Lung (tissue), 11 donors: ENCODE measurements at regions not wholly inside any gene's neighbourhood (a gene's known extent, or its start where the extent isn't known, plus 50 kb on each side); places are given as distances from the start of the nearest gene placed in this dataset.
A peak's percentile ranks its signal among the peaks of the same experiment; 100 is the strongest.

Experiments
- ATAC-seq: fragments of 200-7000 bp; cut with Tn5 transposase; one replicate; pipeline ENCODE4 v1.9.1; 2020; ENCODE audit warnings: moderate number of reproducible peaks; ENCODE audit not compliant: insufficient read depth, low FRiP score
- DNase-seq, 3 donors: peaks; one replicate each; pipeline ENCODE4 v3.0.0-alpha.2; 2013 to 2017
- H3K27ac ChIP-seq, 2 donors: one replicate each; pipeline ENCODE4 v1.5.1; 2013; ENCODE audit warnings: mild to moderate bottlenecking in 2 of 2, moderate library complexity in 2 of 2, control low read depth in 1 of 2, inconsistent platforms in 1 of 2, low read depth in 1 of 2, low read length in 1 of 2
- H3K27me3 ChIP-seq, 3 donors: one replicate each; pipeline ENCODE4 v1.5.1; 2013; ENCODE audit warnings: low read length in 2 of 3; ENCODE audit not compliant: control insufficient read depth in 3 of 3, insufficient read depth in 3 of 3
- H3K36me3 ChIP-seq, 4 donors: one replicate each; pipeline ENCODE4 v1.5.1; 2013; ENCODE audit warnings: low read length in 4 of 4, mild to moderate bottlenecking in 1 of 4, moderate library complexity in 1 of 4; ENCODE audit not compliant: control insufficient read depth in 4 of 4, insufficient read depth in 4 of 4
- H3K4me1 ChIP-seq, 5 donors: one replicate each; pipeline ENCODE4 v1.5.1; 2013; ENCODE audit warnings: low read length in 5 of 5, mild to moderate bottlenecking in 2 of 5, moderate library complexity in 1 of 5; ENCODE audit not compliant: control insufficient read depth in 5 of 5, insufficient read depth in 5 of 5
- H3K4me3 ChIP-seq: one replicate; pipeline ENCODE4 v1.5.1; 2013; ENCODE audit warnings: mild to moderate bottlenecking, control low read depth, moderate library complexity
- H3K9ac ChIP-seq, 2 donors: one replicate each; pipeline ENCODE4 v1.5.1; 2013; ENCODE audit warnings: low read length in 2 of 2, control low read depth in 1 of 2; ENCODE audit not compliant: insufficient read depth in 1 of 2
- H3K9me3 ChIP-seq, 4 donors: one replicate each; pipeline ENCODE4 v1.5.1; 2013; ENCODE audit warnings: low read length in 3 of 4, mild to moderate bottlenecking in 1 of 4, moderate library complexity in 1 of 4; ENCODE audit not compliant: control insufficient read depth in 4 of 4, insufficient read depth in 3 of 4
- WGBS, 2 donors: extraction: QIAGEN DNeasy Blood & Tissue Kit; methylation state at CpG; one replicate each; pipeline ENCODE4 v1.1.7; 2013; 5-methylcytosine and 5-hydroxymethylcytosine counted together
- TF ChIP-seq, protein P1 (sequence below): IDR thresholded peaks from 2 replicates; pipeline ENCODE4 v1.5.1; 2012; ENCODE audit warnings: mild to moderate bottlenecking; ENCODE audit errors: control extremely low read depth, extremely low read depth
- donor health status: control.
- donor health status: control.
- donor health status: Bipolar disorder and iron deficiency.
- donor health status: healthy.
- donor health status: DM: yes; HTN: yes; CAD: no.

DNA sequence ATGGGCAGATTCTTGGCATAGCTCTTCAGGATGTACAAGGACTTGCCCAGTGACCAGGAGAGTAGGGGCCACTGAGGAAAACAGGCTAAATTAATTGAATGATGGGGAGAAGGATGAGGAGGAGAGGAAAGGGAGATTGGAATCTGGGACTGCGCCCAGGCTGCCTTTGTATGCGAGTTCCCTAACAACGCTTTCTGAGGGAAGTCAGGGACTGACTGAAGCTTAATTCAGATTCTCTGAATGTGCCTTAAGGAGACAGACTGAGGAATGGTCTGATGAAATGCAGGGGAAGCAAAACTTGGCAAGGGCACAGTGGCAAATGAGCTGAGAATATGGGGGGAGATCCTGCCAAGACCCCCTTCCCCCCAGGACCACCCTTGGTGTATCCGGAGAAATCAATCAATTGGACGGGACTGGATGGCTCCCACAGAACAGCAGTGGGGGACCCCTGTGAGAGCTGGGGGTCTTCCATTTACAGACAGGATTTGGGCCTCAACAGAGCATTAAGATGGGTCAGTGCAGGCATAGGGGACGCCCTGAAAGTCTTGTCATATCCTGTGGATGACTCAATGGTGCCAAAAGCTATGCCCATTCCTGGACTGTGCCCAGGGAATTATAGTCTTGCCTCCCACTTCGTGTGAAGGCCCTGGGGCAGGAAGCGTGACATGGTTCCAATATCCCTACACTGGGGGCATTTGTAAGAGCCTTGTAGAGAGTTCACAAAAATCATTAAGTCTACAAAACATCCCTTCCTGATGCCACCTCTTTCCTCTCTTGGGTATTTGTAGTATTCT is 215.5 kb upstream of the TNC start:
- Histone ChIP-seq H3K36me3 (no peaks in the 10 kb centered on the region), H3K9ac (peak overlapping the region in 1 of 2 donors; percentile 23), H3K27me3 (no peaks in the 10 kb centered on the region), H3K9me3 (peaks cover 0 to 2% (median 0%) of the 10 kb centered on the region in 4 donors), H3K4me1 (peaks cover 0 to 23% (median 6%) of the 10 kb centered on the region in 5 donors), H3K4me3 (no peak overlapping the region), H3K27ac (no peak overlapping the region)
- WGBS, 2 donors, result 86 to 87% methylated on average over 8 of the region's 8 CpGs
- DNase-seq, result peak; percentile 47 to 73 (median 59)
- TF ChIP-seq, protein P1, sequence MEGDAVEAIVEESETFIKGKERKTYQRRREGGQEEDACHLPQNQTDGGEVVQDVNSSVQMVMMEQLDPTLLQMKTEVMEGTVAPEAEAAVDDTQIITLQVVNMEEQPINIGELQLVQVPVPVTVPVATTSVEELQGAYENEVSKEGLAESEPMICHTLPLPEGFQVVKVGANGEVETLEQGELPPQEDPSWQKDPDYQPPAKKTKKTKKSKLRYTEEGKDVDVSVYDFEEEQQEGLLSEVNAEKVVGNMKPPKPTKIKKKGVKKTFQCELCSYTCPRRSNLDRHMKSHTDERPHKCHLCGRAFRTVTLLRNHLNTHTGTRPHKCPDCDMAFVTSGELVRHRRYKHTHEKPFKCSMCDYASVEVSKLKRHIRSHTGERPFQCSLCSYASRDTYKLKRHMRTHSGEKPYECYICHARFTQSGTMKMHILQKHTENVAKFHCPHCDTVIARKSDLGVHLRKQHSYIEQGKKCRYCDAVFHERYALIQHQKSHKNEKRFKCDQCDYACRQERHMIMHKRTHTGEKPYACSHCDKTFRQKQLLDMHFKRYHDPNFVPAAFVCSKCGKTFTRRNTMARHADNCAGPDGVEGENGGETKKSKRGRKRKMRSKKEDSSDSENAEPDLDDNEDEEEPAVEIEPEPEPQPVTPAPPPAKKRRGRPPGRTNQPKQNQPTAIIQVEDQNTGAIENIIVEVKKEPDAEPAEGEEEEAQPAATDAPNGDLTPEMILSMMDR, result no peak
- ATAC-seq, result no peak

DNA sequence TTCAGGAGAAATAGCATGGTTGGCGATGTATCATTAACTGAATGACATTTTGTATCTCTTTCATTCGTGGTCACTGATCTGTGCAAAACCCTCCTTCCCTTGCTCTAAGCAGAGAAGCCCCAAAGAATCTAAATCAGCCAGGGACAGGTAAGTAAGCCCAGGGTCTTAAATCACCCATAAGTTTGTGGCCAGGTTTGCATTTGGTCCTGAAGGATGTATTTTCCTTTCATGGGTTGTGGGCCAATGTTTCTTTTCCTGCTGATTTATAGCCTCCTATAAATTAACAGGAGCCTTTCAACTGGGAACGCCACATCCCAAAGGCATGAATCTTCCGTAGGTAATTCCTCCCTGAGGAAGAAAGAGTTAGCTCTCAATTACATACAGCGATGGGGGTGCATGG is 217.5 kb upstream of the TNC start:
- no peak for DNase-seq
- Histone ChIP-seq H3K9me3 (no peaks in the 10 kb centered on the region), H3K4me1 (peaks cover 0 to 17% (median 6%) of the 10 kb centered on the region in 5 donors), H3K36me3 (no peaks in the 10 kb centered on the region), H3K9ac (no peak overlapping the region), H3K27ac (no peak overlapping the region), H3K27me3 (no peaks in the 10 kb centered on the region), H3K4me3 (no peak overlapping the region)
- TF ChIP-seq, protein P1, result no peak
- whole genome bisulfite sequencing, 2 donors, result 79 to 86% methylated on average over 5 of the region's 5 CpGs
- ATAC-seq, result no peak

DNA sequence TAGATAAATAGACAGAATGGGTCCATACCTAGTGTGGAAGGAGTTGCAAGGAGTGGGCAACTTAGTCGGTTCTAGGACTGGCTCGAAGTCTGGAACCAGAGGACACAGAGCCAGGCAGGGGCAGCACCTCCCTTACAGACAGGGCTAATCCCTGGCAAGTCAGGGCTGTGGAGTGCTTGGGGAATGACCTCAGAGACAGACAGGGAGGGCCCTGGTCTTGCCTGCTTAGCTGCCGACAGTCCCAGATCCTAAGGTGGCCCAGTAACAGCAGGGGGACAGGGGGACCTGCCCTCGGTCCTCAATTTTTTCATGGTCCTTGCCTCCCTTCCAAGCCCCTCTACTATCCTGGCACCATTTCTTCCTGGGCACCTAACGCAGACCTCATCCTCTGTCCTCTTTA is 222.4 kb upstream of the TNC start:
- no peak overlapping the region for H3K9ac ChIP-seq
- no peak overlapping the region for H3K27ac ChIP-seq
- H3K9me3 ChIP-seq, result no peaks in the 10 kb centered on the region
- H3K36me3 ChIP-seq, result no peaks in the 10 kb centered on the region
- no peak for DNase-seq
- no peak overlapping the region for H3K4me3 ChIP-seq
- H3K27me3 ChIP-seq, result no peaks in the 10 kb centered on the region
- 82 to 91% methylated on average over 5 of the region's 5 CpGs for WGBS, 2 donors
- no peak for ATAC-seq
- peaks cover 0 to 2% (median 0%) of the 10 kb centered on the region in 5 donors for H3K4me1 ChIP-seq
- TF ChIP-seq, protein P1, result no peak
